IMR-90 (cell line): ENCODE measurements at regions not wholly inside any gene's neighbourhood (a gene's known extent, or its start where the extent isn't known, plus 50 kb on each side); places are given as distances from the start of the nearest gene placed in this dataset.

Source experiments
- CEBPB ChIP-seq: IDR thresholded peaks from 2 replicates; pipeline ENCODE4 v1.6.1; 2012; ENCODE audit warnings: low read depth, low read length, improper control_type of control experiment
- CTCF ChIP-seq: conservative IDR thresholded peaks from 2 replicates; pipeline ENCODE4 v1.5.1; 2012; ENCODE audit warnings: mild to moderate bottlenecking, low read depth, low read length, improper control_type of control experiment
- MXI1 ChIP-seq: IDR thresholded peaks from 2 replicates; pipeline ENCODE4 v1.6.1; 2012; ENCODE audit warnings: low read depth, mild to moderate bottlenecking, low read length, moderate library complexity, borderline replicate concordance
- POLR2A ChIP-seq: IDR thresholded peaks from 2 replicates; pipeline ENCODE4 v1.6.1; 2012; ENCODE audit warnings: mild to moderate bottlenecking, low read depth, low read length
- RCOR1 ChIP-seq: IDR thresholded peaks from 2 replicates; pipeline ENCODE4 v1.6.1; 2012; ENCODE audit warnings: mild to moderate bottlenecking, low read length, improper control_type of control experiment; ENCODE audit not compliant: insufficient replicate concordance

- TF ChIP-seq POLR2A, result no peak
- TF ChIP-seq MXI1, result no peak
- no peak for TF ChIP-seq CEBPB
- no peak for TF ChIP-seq CTCF
- no peak for TF ChIP-seq RCOR1
These were observed 582.6 kb downstream of the SOX6 start for GRCh38 chr11:15773476-15774387.
